ENCODE measurements at regions not wholly inside any gene's neighbourhood (a gene's known extent, or its start where the extent isn't known, plus 50 kb on each side); places are given as distances from the start of the nearest gene placed in this dataset.
A peak's percentile ranks its signal among the peaks of the same experiment; 100 is the strongest.

GRCh38 chr17:69605571-69605970 is 191.1 kb downstream of the MAP2K6 start:
- DNase-seq, result no peak

DNA sequence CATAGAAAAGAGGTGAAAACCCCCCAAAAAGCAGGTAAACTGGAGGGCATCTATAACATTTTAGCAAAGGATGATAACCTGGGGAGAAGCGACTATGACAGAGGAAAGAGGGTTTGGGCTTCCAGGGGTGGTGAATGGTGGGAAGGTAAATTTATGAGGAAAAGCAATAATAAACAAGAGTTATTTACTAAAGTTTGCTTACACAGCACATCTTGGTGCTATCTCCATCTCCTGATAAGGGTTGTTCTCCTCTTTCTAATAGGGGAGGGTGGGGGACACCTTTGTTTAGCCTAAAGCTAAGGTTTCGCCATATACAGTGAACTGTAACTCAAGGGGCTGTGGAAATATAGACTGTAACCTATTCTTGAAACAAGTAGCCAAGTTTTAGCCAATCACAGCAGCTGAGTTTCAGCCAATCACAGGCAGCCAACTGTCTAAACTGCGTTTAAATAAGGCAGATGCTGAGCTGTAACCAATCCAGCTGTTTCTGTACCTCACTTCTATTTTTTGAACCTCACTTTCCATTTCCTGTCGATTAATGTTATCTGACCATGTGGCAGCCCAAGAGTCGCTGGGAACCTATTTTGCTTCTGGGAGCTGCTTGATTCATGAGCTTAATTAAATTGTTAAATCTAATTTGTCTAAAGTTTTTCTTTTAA is 191.8 kb downstream of the MAP2K6 start:
- no peak for DNase-seq

- peak; percentile 5 to 10 for DNase-seq
Observed at GRCh38 chr17:69607162-69607834, 192.8 kb downstream of the MAP2K6 start.

DNA sequence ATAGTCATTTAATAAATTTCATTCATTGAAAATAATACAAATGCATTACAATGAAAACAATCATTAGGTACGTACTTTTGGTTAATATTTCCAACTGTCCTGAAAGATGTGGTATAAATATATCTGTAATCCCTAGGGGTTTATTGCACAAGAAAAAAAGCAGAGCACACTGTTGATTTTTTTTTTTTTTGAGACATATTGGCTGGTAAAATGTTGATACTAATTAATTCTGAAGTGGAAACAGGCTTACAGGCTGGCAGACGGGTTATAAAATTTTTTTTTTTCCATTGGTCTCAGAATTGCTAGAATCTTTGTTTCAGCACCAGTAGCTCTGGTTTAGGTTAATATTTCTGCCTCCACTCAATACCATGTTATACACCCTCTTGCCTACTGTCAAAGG is 193.6 kb downstream of the MAP2K6 start:
- DNase-seq, result no peak

- no peak for DNase-seq
Observed at GRCh38 chr17:69608808-69609472, 194.4 kb downstream of the MAP2K6 start.

DNA sequence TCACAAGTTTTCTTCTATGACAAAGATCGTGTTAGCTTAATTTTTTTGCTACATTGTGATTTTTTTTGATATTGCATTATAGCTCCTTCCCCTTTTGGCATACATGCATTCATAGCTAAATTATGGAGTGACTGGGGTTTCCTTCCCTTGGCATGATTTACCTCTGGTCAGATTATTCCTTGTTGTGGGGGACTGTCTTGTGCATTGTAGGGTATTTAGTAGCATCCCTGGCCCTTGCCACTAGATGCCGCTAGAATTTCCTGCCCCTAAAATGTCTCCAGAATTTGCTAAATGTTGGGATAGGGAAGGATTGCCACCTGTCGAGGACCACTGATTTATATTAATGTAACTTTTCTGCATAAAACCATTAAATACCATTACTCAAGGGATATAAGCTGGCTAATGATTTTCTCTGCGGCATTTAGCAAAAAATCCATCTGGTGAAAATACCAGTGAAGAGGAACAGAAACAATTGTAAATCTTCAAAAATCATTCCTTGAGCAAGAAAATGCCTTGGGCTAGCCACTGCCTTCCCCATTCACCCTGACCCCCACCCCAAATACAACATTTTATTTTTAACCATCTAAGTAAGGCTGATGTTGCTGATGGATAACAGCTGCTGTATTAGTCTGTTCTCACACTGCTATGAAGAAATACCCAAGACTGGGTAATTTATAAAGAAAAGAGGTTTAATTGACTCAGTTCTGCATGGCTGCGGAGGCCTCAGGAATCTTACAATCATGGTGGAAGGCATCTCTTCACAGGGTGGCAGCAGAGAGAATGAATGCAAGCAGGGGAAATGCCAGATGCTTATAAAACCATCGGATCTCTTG is 195.2 kb downstream of the MAP2K6 start:
- no peak for DNase-seq

DNA sequence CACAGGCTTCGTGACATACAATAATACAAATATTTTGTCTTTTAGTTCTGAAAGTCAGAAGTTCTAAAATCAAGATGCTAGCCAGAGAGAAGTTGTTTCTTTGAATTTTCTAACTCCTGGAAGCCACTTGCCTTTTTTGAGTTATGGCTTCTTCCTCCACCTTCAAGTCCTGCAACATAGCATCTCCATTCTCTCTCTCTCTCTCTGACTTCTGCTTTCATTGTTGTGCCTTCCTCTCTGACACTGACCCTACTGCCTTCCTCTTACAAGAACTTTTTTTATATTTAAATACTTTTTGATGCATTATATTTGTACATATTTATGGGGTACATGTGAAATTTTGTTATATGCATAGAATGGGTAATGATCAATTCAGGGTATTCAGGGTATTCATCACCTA is 205.9 kb downstream of the MAP2K6 start:
- DNase-seq, result no peak

DNA sequence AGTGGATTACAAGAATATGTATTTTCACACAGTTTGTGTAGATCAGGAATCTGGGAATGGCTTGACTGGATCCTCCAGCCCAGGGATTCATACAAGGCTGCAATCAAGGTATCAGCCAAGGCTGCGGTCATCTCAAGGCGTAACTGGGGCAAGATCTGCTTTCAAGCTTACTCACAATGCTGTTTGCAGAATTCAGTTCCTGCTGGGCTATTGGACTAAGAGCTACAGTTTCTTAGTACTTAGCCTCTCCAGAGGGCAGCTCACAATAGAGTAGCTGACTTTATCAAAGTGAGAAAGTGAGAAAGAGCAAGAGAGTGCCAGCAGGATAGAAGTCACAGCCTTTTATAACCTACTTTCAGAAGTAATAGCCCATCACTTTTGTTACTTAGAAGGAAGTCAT is 211.0 kb downstream of the MAP2K6 start:
- DNase-seq, result no peak

GRCh38 chr17:69630056-69630635 is 215.6 kb downstream of the MAP2K6 start:
- DNase-seq, result no peak

GRCh38 chr17:69634844-69635243 is 220.3 kb downstream of the MAP2K6 start:
- no peak for DNase-seq

- DNase-seq, result no peak
Observed at GRCh38 chr17:69637446-69638156, 223.1 kb downstream of the MAP2K6 start.

DNA sequence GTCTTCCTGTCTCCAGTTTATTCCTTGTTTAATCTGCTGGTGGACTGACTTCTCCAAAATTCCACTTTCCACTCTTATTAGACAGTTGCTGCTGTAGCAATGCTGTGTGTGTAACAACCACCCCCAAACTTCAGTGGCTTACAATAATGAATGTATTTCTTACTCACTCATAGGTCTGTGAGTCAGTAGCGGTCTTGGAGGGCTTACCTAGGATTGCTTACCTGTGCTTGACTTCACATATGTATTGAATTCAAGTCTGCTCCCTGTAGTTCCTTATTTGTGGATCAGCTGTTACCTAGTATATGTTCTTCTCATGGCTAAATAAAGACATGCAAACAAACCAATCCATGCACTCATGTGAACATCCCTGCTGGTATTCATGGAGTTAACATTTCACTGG is 224.6 kb downstream of the MAP2K6 start:
- no peak for DNase-seq

DNA sequence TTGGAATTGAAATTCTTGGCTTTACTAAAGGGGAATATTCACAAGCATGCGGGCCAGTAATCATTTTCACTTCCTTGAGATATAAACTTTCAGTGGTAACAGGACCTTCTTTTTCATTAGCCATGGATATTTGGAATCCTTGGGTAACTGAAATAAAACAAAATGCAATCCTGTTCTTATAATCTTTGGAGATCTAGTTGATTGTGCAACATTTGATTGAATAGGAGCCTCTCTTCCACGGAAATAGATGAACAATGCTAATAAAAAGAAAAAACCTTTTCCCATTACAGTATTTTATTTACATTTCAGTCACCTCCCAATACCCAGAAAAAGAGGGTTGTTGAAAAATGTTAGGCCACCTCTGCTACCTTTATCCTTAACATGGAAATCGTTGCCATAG is 225.6 kb downstream of the MAP2K6 start:
- no peak for DNase-seq

- DNase-seq, result no peak
Observed at GRCh38 chr17:69643686-69644085, 229.2 kb downstream of the MAP2K6 start.

- DNase-seq, result no peak
Observed at GRCh38 chr17:69646729-69647128, 232.2 kb downstream of the MAP2K6 start.

- DNase-seq, result no peak
Observed at GRCh38 chr17:69650881-69651280, 236.4 kb downstream of the MAP2K6 start.

GRCh38 chr17:69651921-69652320 is 237.4 kb downstream of the MAP2K6 start:
- no peak for DNase-seq

DNA sequence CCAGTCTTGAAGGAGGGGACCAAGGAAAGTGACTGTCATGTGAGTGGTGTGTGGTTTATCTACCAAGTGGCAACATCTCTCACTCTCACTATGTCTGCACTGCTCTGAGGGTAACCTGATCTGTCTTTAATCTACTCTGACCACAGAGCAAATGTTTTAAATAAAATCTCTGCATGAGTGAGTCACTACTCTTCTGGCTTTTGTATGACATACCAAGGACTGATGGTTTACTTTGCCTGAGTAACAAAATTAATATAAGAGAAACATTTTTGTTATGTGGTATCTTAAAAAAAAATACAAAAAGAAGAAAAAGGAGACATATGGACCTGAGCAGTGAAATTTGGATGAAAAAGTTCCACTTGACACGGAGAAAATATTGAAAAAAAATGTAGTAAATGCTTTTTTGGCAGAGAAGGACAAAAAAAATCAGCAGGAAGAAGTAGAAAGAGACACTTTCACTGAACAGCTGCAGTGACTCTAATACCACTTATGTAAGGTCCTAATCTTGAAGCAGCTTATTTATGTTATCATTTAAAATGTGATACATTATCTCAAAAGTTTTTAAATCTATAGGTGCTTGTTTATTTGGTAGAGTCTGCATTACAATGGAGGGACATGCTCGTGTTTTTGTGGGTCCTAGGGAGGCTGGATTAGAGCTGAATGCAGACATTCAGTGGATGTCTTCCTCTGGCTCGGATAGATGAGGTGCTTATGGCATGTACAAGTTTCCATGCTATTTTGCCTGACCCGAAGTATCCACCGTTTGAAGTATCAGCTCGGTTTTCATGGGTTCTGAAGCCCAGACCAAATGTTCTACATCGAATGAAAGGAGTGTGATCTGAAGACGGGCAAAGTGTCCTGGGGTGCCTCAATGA is 240.7 kb downstream of the MAP2K6 start:
- no peak for DNase-seq

DNA sequence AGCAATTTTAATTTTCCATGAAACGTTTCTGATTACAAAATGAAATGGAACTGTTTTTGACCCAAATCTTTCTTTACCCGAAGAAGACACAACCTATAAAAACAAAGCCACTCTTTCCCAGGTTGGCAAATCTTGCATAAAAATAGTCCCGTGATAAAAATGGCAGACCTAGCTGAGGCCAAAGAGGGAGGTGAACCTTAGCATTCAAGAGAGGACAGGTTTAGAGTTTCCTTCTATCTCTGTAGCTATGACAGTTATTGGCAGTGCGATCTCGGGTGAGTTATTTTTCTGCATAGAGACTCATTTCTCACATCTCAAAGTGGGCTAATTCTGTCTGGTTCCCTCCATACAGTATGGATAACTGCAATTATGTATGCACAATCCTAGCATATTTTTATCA is 241.4 kb downstream of the MAP2K6 start:
- DNase-seq, result no peak

DNA sequence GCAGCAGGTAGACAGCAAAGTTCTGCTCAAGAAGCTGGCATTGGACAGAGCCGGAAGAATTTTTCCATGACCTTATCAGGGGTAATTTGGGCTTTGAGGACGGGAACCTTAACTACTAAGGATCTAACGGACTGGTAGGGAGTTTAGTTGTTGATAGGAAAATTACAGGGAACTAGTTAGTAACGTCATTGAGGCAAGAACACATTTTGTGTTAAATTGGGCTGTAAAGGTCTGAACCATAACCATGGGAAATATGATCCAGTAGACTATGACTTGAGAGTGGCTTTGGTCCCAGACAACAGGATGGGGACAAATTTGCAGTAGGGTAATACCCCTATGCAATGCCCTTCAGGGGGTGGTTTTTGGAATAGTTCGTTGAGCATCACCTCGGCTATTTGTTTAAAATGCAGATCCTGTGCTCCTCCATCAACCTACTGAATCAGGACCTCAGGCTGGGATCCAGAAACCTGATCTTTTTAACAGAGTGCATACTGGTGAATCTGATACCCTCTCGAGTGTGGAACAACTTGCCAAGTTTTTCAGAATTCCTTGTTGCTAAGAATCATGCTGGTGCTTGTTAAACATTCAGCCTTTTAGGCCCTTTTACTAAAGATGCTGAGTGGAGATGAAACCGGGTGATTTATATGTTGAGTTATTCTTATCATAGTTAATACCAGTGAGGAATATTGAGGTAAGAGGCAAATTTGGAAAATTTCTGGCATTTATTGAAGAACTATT is 255.1 kb downstream of the MAP2K6 start:
- DNase-seq, result no peak

- no peak for DNase-seq
Observed at GRCh38 chr17:69672924-69673323, 258.4 kb downstream of the MAP2K6 start.

All from CD4-positive, alpha-beta T cell treated with Interleukin-1 beta for 1 hour (primary cell).